BLaER1 treated with 17β-estradiol and CSF1 and Interleukin-3, amounts not matched to agents 10 nM and 100 nM (cell line): ENCODE measurements at regions not wholly inside any gene's neighbourhood (a gene's known extent, or its start where the extent isn't known, plus 50 kb on each side); places are given as distances from the start of the nearest gene placed in this dataset.
A peak's percentile ranks its signal among the peaks of the same experiment; 100 is the strongest.
"Not testable (repeated sequence)": the region's sequence is repeated elsewhere in the genome, so short reads cannot be mapped to it uniquely, and the experiment has no call there.

Source experiments
- H3K27ac ChIP-seq, 11 experiments: shearing (Covaris generic); formaldehyde crosslinking; 2 replicates each; pipeline ENCODE4 v1.8.1; 2022
- H3K27me3 ChIP-seq, 11 experiments: shearing (Covaris generic); formaldehyde crosslinking; 2 replicates each; pipeline ENCODE4 v1.8.1; 2022
- H3K36me3 ChIP-seq, 11 experiments: shearing (Covaris generic); formaldehyde crosslinking; 2 replicates each; pipeline ENCODE4 v1.8.1; 2022
- H3K4me1 ChIP-seq, 10 experiments: shearing (Covaris generic); formaldehyde crosslinking; 2 replicates each; pipeline ENCODE4 v1.8.1; 2022
- H3K4me2 ChIP-seq, 11 experiments: shearing (Covaris generic); formaldehyde crosslinking; 2 replicates each; pipeline ENCODE4 v1.8.1; 2022
- H3K4me3 ChIP-seq, 10 experiments: shearing (Covaris generic); formaldehyde crosslinking; 2 replicates each; pipeline ENCODE4 v1.8.1; 2022
- H3K9ac ChIP-seq, 11 experiments: shearing (Covaris generic); formaldehyde crosslinking; 2 replicates each; pipeline ENCODE4 v1.8.1; 2022
- H3K9me3 ChIP-seq, 11 experiments: shearing (Covaris generic); formaldehyde crosslinking; replicated peaks in 1 of 11; 2 replicates each; pipeline ENCODE4 v1.8.1; 2022
- H4K20me1 ChIP-seq, 11 experiments: shearing (Covaris generic); formaldehyde crosslinking; 2 replicates each; pipeline ENCODE4 v1.8.1; 2022
- Cebpa-rat ChIP-seq, 11 experiments: shearing (Covaris generic); IDR thresholded peaks; 2 replicates each; pipeline ENCODE4 v1.8.1; 2022

- H3K27ac ChIP-seq, result no peak overlapping the region
- no peaks in the 10 kb centered on the region for H4K20me1 ChIP-seq
- no peaks in the 10 kb centered on the region for H3K9me3 ChIP-seq
- H3K4me1 ChIP-seq, result no peaks in the 10 kb centered on the region
- H3K9ac ChIP-seq, result no peak overlapping the region
- H3K4me2 ChIP-seq, result no peak overlapping the region
- peak overlapping the region in 1 of 10 experiments; percentile 0; a peak in 1 of 20 replicates for H3K4me3 ChIP-seq
- no peaks in the 10 kb centered on the region for H3K27me3 ChIP-seq
- TF ChIP-seq Cebpa-rat (IDR thresholded peaks at IDR 0.05), result no peak
- H3K36me3 ChIP-seq, result no peaks in the 10 kb centered on the region
Observed at GRCh38 chr21:7916329-7917303, 2604.8 kb upstream of the TPTE start.

DNA sequence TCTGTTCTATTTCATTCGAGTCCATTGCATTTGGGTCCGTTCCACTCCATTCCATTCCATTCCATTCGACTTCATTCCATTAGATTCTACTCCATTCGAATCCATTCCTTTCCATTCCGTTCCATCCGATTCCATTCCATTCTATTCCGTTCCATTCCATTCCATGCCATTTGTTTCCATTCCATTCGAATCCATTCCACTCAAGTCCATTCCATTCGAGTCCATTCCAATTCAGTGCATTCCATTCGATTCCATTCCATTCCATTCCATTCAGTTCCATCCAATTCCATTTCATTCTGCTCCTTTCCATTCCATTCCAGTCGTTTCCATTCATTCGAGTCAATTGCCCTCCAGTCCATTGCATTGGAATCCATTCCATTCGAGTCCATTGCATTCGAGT lies 2603.7 kb upstream of the TPTE start:
- Histone ChIP-seq H3K4me2 (no peak overlapping the region), H3K4me3 (peak overlapping the region in 2 of 10 experiments; percentile 0 to 2; a peak in 2 of 20 replicates), H3K4me1 (no peaks in the 10 kb centered on the region), H3K9me3 (no peaks in the 10 kb centered on the region), H4K20me1 (no peaks in the 10 kb centered on the region), H3K36me3 (no peaks in the 10 kb centered on the region), H3K27ac (no peak overlapping the region), H3K27me3 (no peaks in the 10 kb centered on the region), H3K9ac (no peak overlapping the region)
- no peak; a peak in 1 of 22 replicates for TF ChIP-seq Cebpa-rat (IDR thresholded peaks at IDR 0.05)

GRCh38 chr21:7925918-7926582 lies 2595.3 kb upstream of the TPTE start:
- not testable (repeated sequence) for H3K27ac ChIP-seq, H3K4me1 ChIP-seq, H3K9me3 ChIP-seq, H3K9ac ChIP-seq, H3K27me3 ChIP-seq, H3K36me3 ChIP-seq, H4K20me1 ChIP-seq, H3K4me2 ChIP-seq
- H3K4me3 ChIP-seq, result peak overlapping the region in 1 of 10 experiments; percentile 16; a peak in 1 of 20 replicates

DNA sequence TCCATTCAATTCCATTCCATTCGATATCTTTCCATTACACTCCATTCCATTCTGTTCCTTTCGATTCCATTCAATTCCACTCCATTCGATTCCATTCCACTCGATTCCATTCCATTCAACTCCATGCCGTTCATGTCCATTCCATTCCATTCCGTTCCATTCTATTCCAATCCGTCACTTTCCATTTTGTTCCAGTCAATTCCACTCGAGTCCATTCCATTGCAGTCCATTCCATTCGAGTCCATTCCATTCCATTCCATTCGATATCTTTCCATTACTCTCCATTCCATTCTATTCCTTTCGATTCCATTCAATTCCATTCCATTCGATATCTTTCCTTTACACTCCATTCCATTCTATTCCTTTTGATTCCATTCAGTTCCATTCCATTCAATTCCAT lies 2592.9 kb upstream of the TPTE start:
- H3K4me1 ChIP-seq, H3K4me2 ChIP-seq, H3K27me3 ChIP-seq, H3K36me3 ChIP-seq, H4K20me1 ChIP-seq, H3K27ac ChIP-seq, H3K9me3 ChIP-seq, H3K9ac ChIP-seq: not testable (repeated sequence)
- 0 out of 22 replicates have a peak, but pooled peaks of 1 of the 11 experiments have one; percentile 7 for TF ChIP-seq Cebpa-rat (IDR thresholded peaks at IDR 0.05)
- H3K4me3 ChIP-seq, result peak overlapping the region in 1 of 10 experiments; percentile 1; a peak in 1 of 20 replicates

DNA sequence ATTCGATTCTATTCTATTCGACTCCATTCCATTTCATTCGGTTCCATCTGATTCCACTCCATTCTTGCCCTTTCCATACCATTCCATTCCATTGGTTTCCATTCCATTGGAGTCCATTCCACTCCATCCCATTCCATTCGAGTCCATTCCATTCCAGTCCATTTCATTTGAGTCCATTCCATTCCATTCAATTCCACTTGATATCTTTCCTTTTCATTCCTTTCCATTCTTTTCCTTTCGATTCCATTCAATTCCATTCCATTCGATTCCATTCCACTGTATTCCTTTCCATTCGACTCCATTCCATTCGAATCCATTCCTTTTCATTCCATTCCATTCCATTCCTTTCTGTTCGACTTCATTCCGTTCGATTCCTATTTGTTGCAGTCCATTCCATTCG lies 2591.8 kb upstream of the TPTE start:
- not testable (repeated sequence) for H3K4me1 ChIP-seq, H4K20me1 ChIP-seq, H3K9me3 ChIP-seq, H3K27me3 ChIP-seq, H3K9ac ChIP-seq, H3K27ac ChIP-seq, H3K4me2 ChIP-seq, H3K4me3 ChIP-seq, H3K36me3 ChIP-seq

- not testable (repeated sequence) for H3K36me3 ChIP-seq, H3K4me1 ChIP-seq, H3K27me3 ChIP-seq, H3K4me3 ChIP-seq, H3K4me2 ChIP-seq, H3K9ac ChIP-seq, H3K9me3 ChIP-seq, H3K27ac ChIP-seq, H4K20me1 ChIP-seq
Observed at GRCh38 chr21:7930445-7930844, 2590.9 kb upstream of the TPTE start.

DNA sequence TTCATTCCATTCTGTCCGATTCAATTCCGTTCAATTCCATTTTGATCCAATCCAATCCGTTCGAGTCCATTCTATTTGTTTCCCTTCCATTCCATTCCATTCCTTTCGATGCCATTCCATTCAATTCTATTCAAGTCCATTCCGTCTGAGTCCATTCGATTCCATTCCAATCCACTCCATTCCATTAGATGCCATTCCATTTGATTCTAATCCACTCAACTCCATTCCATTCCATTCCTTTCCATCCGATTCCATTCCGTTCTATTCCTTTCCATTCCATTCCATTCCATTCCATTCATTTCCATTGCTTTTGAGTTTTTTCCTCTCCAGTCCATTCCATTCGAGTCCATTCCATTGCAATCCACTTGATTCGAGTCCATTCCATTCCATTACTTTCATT lies 2589.3 kb upstream of the TPTE start:
- not testable (repeated sequence) for H3K36me3 ChIP-seq, H3K27ac ChIP-seq, H4K20me1 ChIP-seq, H3K9me3 ChIP-seq, H3K4me2 ChIP-seq, H3K27me3 ChIP-seq, H3K4me1 ChIP-seq, H3K9ac ChIP-seq
- peak overlapping the region in 1 of 10 experiments; percentile 2; a peak in 1 of 20 replicates for H3K4me3 ChIP-seq

- not testable (repeated sequence) for H4K20me1 ChIP-seq, H3K36me3 ChIP-seq, H3K9me3 ChIP-seq, H3K4me2 ChIP-seq, H3K4me3 ChIP-seq, H3K4me1 ChIP-seq, H3K9ac ChIP-seq, H3K27me3 ChIP-seq, H3K27ac ChIP-seq
Observed at GRCh38 chr21:7932834-7933233, 2588.5 kb upstream of the TPTE start.

DNA sequence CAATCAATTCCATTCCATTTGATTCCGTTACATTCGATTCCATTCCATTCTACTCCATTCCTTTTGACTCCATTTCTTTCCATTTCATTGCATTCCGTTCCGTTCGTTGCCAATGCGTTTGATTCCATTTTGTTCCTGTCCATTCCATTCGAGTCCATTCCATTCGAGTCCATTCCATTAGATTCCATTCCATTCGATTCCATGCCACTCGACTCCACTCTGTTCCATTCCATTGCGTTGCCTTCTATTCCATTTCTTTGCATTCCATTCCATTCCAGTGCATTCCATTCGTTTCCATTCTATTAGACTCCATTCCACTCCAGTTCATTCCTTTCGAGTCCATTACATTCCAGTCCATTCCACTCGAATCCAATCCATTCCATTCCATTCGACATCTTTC lies 2587.5 kb upstream of the TPTE start:
- Histone ChIP-seq H3K36me3 (no peaks in the 10 kb centered on the region), H3K27ac (no peak overlapping the region), H3K4me2 (no peak overlapping the region), H3K4me1 (no peaks in the 10 kb centered on the region), H3K9ac (no peak overlapping the region), H4K20me1 (no peaks in the 10 kb centered on the region), H3K9me3 (no peaks in the 10 kb centered on the region; a peak in 2 of 22 replicates), H3K27me3 (no peaks in the 10 kb centered on the region), H3K4me3 (peak overlapping the region in 1 of 10 experiments; percentile 2; a peak in 1 of 20 replicates)
- no peak for TF ChIP-seq Cebpa-rat (IDR thresholded peaks at IDR 0.05)

GRCh38 chr21:7937297-7937696 lies 2584.1 kb upstream of the TPTE start:
- H3K9ac ChIP-seq, H3K27me3 ChIP-seq, H3K4me3 ChIP-seq, H3K4me1 ChIP-seq, H3K9me3 ChIP-seq, H4K20me1 ChIP-seq, H3K4me2 ChIP-seq, H3K36me3 ChIP-seq, H3K27ac ChIP-seq: not testable (repeated sequence)

DNA sequence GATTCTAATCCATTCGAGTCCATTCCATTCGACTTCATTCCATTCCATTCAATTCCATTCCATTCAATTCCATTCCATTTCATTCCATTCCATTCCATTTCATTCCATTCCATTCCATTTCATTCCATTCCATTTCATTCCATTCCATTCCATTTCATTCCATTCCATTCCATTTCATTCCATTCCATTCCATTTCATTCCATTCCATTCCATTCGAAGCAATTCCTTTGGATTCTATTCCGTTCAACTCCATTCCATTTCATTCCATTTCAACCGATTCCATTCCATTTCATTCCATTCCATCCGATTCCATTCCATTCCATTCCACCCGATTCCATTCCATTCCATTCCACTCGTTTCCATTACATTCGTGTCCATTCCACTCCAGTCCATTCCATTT lies 2583.2 kb upstream of the TPTE start:
- not testable (repeated sequence) for H3K9me3 ChIP-seq, H3K4me1 ChIP-seq, H3K27me3 ChIP-seq, H3K4me2 ChIP-seq, H3K27ac ChIP-seq, H3K9ac ChIP-seq, H3K36me3 ChIP-seq, H4K20me1 ChIP-seq
- 0 out of 20 replicates have a peak overlapping the region, but pooled peaks of 2 of the 10 experiments have one; percentile 4 to 6 for H3K4me3 ChIP-seq

GRCh38 chr21:7941432-7941831 lies 2580.0 kb upstream of the TPTE start:
- not testable (repeated sequence) for H3K4me3 ChIP-seq, H3K9me3 ChIP-seq, H4K20me1 ChIP-seq, H3K36me3 ChIP-seq, H3K27me3 ChIP-seq, H3K27ac ChIP-seq, H3K9ac ChIP-seq, H3K4me1 ChIP-seq, H3K4me2 ChIP-seq

GRCh38 chr21:7942219-7942618 lies 2579.2 kb upstream of the TPTE start:
- not testable (repeated sequence) for H3K27me3 ChIP-seq, H4K20me1 ChIP-seq, H3K27ac ChIP-seq, H3K36me3 ChIP-seq, H3K4me1 ChIP-seq, H3K4me2 ChIP-seq, H3K9me3 ChIP-seq, H3K9ac ChIP-seq
- peak overlapping the region in 2 of 10 experiments; percentile 4 to 5; a peak in 1 of 20 replicates for H3K4me3 ChIP-seq
